ENCODE measurements at regions not wholly inside any gene's neighbourhood (a gene's known extent, or its start where the extent isn't known, plus 50 kb on each side); places are given as distances from the start of the nearest gene placed in this dataset.

DNA sequence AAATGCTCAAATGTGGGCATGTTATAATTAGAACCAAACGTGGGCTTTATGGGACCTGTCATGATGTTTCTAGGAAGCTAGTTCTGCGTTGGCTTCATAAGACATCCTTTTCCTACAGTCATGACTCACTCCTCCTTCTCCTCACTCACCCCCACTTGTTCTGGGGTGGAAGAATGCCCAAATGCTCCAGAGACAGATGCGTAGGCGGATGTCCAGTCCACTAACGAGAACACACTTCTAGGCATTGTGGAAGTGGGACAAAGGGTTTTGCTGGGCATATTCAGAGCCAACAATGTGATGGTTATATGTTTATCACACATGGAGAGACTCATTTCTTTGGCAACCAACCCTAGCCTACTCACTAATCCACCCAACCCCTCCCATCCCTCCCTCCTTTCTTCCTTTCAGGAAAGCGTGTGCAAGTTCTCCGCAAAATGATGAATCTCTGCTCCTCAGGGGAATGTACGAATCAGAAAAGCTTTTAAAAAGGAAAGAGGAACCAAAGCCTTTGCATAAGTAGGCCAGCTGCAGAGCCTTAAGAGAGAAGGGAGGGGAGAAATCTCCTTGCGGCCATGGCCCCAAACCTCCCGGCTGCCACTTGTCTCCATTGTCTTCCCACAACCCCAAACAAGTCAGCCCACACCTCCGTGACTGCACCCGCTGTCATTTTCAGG is 123.0 kb upstream of the SPRED1 start:
- TF ChIP-seq, protein P1, sequence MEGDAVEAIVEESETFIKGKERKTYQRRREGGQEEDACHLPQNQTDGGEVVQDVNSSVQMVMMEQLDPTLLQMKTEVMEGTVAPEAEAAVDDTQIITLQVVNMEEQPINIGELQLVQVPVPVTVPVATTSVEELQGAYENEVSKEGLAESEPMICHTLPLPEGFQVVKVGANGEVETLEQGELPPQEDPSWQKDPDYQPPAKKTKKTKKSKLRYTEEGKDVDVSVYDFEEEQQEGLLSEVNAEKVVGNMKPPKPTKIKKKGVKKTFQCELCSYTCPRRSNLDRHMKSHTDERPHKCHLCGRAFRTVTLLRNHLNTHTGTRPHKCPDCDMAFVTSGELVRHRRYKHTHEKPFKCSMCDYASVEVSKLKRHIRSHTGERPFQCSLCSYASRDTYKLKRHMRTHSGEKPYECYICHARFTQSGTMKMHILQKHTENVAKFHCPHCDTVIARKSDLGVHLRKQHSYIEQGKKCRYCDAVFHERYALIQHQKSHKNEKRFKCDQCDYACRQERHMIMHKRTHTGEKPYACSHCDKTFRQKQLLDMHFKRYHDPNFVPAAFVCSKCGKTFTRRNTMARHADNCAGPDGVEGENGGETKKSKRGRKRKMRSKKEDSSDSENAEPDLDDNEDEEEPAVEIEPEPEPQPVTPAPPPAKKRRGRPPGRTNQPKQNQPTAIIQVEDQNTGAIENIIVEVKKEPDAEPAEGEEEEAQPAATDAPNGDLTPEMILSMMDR (IDR thresholded peaks at IDR 0.05): no peak
- no peak for TF ChIP-seq POLR2A (IDR thresholded peaks at IDR 0.05)
